Hepatocyte (in vitro differentiated cells): ENCODE measurements at regions not wholly inside any gene's neighbourhood (a gene's known extent, or its start where the extent isn't known, plus 50 kb on each side); places are given as distances from the start of the nearest gene placed in this dataset.

Experiments used
- DNase-seq: peaks from one replicate; pipeline ENCODE4 v3.0.0-alpha.2; 2016; ENCODE audit warnings: low spot score
- H2AFZ ChIP-seq: fragments of 200-600 bp; sonication (generic); 2 replicates; pipeline ENCODE4 v1.6.0; 2016; ENCODE audit warnings: antibody characterized with exemption, mild to moderate bottlenecking
- H3K27ac ChIP-seq: fragments of 200-600 bp; sonication (generic); 2 replicates; pipeline ENCODE4 v1.5.1; 2016; ENCODE audit warnings: mild to moderate bottlenecking
- H3K27me3 ChIP-seq: fragments of 200-600 bp; sonication (generic); 2 replicates; pipeline ENCODE4 v1.6.1; 2016
- H3K36me3 ChIP-seq: fragments of 200-600 bp; sonication (generic); replicated peaks from 2 replicates; pipeline ENCODE4 v1.5.1; 2016; ENCODE audit warnings: low read depth; ENCODE audit not compliant: insufficient read depth
- H3K4me1 ChIP-seq: fragments of 200-600 bp; sonication (generic); 2 replicates; pipeline ENCODE4 v1.5.1; 2016; ENCODE audit warnings: mild to moderate bottlenecking, moderate library complexity; ENCODE audit not compliant: insufficient read depth
- H3K4me2 ChIP-seq: fragments of 200-600 bp; sonication (generic); 2 replicates; pipeline ENCODE4 v1.6.0; 2016
- H3K4me3 ChIP-seq: fragments of 200-600 bp; sonication (generic); 2 replicates; pipeline ENCODE4 v1.5.1; 2016; ENCODE audit warnings: mild to moderate bottlenecking
- H3K79me2 ChIP-seq: fragments of 200-600 bp; sonication (generic); 2 replicates; pipeline ENCODE4 v1.6.0; 2017; ENCODE audit warnings: mild to moderate bottlenecking
- H3K9me2 ChIP-seq: fragments of 200-600 bp; sonication (generic); replicated peaks from 2 replicates; pipeline ENCODE4 v1.6.0; 2017; ENCODE audit warnings: mild to moderate bottlenecking; ENCODE audit not compliant: insufficient read depth
- H3K9me3 ChIP-seq: fragments of 200-600 bp; sonication (generic); 2 replicates; pipeline ENCODE4 v1.5.1; 2016; ENCODE audit warnings: low read depth, mild to moderate bottlenecking
- H4K20me1 ChIP-seq: fragments of 200-600 bp; sonication (generic); 2 replicates; pipeline ENCODE4 v1.6.0; 2016; ENCODE audit warnings: mild to moderate bottlenecking; ENCODE audit not compliant: insufficient read depth, poor library complexity, severe bottlenecking
- EZH2 ChIP-seq: fragments of 200-600 bp; sonication (generic); IDR thresholded peaks from 2 replicates; pipeline ENCODE4 v1.6.1; 2016; ENCODE audit warnings: antibody characterized with exemption, mild to moderate bottlenecking, borderline replicate concordance
- EZH2phosphoT487 ChIP-seq: fragments of 200-600 bp; sonication (generic); IDR thresholded peaks from one replicate; pipeline ENCODE4 v1.6.1; 2018; ENCODE audit warnings: antibody characterized with exemption, mild to moderate bottlenecking, low read depth, moderate library complexity; ENCODE audit not compliant: unreplicated experiment, severe bottlenecking
- WGBS: methylation state at CpG from one replicate; pipeline ENCODE4 v1.1.6; 2016; ENCODE audit warnings: low lambda C conversion rate; ENCODE audit errors: missing lambda C conversion rate; 5-methylcytosine and 5-hydroxymethylcytosine counted together
- TF ChIP-seq, protein P1 (sequence below): fragments of 200-600 bp; sonication (generic); IDR thresholded peaks from 2 replicates; pipeline ENCODE4 v1.5.1; 2016; ENCODE audit warnings: antibody characterized with exemption, mild to moderate bottlenecking; ENCODE audit not compliant: poor library complexity

DNA sequence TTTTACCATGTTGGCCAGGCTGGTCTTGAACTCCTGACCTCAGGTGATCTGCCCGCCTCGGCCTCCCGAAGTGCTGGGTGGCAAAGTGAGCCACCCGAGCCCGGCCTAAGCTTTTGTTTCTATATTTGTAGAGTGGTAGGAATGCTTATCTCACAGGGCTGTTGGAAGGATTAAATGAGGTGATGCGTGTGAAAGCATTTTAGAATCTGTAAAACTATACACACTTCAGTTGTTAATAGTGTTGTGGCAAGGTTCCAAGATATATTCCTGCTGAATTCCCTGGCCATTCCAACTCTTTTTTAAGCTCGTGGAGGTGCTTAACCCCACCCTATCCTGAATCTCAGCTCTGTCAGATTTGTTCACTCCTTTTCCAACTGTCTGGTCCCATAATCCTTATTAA, 89.9 kb upstream of the AKIRIN2 start:
- TF ChIP-seq, protein P1, sequence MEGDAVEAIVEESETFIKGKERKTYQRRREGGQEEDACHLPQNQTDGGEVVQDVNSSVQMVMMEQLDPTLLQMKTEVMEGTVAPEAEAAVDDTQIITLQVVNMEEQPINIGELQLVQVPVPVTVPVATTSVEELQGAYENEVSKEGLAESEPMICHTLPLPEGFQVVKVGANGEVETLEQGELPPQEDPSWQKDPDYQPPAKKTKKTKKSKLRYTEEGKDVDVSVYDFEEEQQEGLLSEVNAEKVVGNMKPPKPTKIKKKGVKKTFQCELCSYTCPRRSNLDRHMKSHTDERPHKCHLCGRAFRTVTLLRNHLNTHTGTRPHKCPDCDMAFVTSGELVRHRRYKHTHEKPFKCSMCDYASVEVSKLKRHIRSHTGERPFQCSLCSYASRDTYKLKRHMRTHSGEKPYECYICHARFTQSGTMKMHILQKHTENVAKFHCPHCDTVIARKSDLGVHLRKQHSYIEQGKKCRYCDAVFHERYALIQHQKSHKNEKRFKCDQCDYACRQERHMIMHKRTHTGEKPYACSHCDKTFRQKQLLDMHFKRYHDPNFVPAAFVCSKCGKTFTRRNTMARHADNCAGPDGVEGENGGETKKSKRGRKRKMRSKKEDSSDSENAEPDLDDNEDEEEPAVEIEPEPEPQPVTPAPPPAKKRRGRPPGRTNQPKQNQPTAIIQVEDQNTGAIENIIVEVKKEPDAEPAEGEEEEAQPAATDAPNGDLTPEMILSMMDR: no peak
- TF ChIP-seq EZH2phosphoT487 (no peak), EZH2 (no peak)
- no peaks in the 10 kb centered on the region for H4K20me1 ChIP-seq
- no peaks in the 10 kb centered on the region for H3K27me3 ChIP-seq
- no peaks in the 10 kb centered on the region for H3K9me2 ChIP-seq
- H3K9me3 ChIP-seq: no peaks in the 10 kb centered on the region
- H3K4me2 ChIP-seq: no peak overlapping the region
- H3K4me1 ChIP-seq: peaks cover 8% of the 10 kb centered on the region
- no peak for DNase-seq
- no peaks in the 10 kb centered on the region for H3K79me2 ChIP-seq
- no peak overlapping the region for H2AFZ ChIP-seq
- H3K4me3 ChIP-seq: no peak overlapping the region
- 84% methylated on average over 7 of the region's 7 CpGs for WGBS
- H3K36me3 ChIP-seq: no peaks in the 10 kb centered on the region
- no peak overlapping the region for H3K27ac ChIP-seq

DNA sequence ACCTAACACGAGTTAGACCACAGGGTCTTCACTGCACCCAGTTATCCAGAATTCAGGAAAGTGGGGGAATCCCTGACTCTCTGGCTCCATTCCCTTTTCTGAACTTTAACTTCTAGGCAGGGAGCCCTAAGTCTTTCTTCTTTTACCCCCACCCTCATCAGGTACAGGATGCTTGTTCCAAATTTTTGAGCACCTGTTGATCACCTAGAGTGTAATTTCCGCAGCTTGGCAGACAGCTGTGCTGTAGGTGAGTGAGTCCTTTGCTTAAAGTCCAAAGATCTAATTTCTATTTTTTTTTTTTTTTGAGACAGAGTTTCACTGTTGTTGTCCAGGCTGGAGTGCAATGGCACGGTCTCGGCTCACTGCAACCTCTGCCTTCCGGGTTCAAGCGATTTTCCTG, 89.5 kb upstream of the AKIRIN2 start:
- Histone ChIP-seq H2AFZ (no peak overlapping the region), H3K79me2 (no peaks in the 10 kb centered on the region), H3K4me1 (peaks cover 8% of the 10 kb centered on the region), H3K9me3 (no peaks in the 10 kb centered on the region), H3K27ac (no peak overlapping the region), H3K4me3 (no peak overlapping the region), H4K20me1 (no peaks in the 10 kb centered on the region), H3K9me2 (no peaks in the 10 kb centered on the region), H3K4me2 (no peak overlapping the region), H3K36me3 (no peaks in the 10 kb centered on the region), H3K27me3 (no peaks in the 10 kb centered on the region)
- 87% methylated on average over 6 of the region's 6 CpGs for WGBS
- TF ChIP-seq EZH2: no peak
- no peak for TF ChIP-seq EZH2phosphoT487
- TF ChIP-seq, protein P1: no peak
- DNase-seq: no peak

DNA sequence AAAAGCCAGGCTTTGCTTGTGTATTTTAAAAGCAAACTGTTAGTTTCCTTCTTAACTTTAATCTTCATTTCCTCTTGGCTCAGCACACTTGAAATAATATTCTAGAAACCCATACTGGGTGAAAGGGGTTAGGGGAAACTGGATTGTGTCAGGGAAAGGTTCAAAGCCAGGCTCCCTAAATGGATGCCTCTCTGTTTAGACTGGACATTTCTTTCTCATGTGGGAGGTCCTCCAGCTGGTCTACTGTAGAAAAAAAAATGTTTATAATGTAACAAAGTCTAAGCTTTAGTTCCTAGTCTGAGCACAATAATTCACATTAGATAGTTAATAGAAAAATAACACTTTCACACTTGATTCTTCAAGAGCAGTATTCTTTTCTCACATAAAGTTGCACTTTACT, 89.0 kb upstream of the AKIRIN2 start:
- Histone ChIP-seq H3K27ac (no peak overlapping the region), H2AFZ (no peak overlapping the region), H3K79me2 (no peaks in the 10 kb centered on the region), H3K4me2 (no peak overlapping the region), H3K4me3 (no peak overlapping the region), H3K9me3 (no peaks in the 10 kb centered on the region), H3K36me3 (no peaks in the 10 kb centered on the region), H3K4me1 (peaks cover 8% of the 10 kb centered on the region), H4K20me1 (no peaks in the 10 kb centered on the region), H3K9me2 (no peaks in the 10 kb centered on the region), H3K27me3 (no peaks in the 10 kb centered on the region)
- no peak for DNase-seq
- TF ChIP-seq, protein P1: no peak
- TF ChIP-seq EZH2phosphoT487 (no peak), EZH2 (no peak)

DNA sequence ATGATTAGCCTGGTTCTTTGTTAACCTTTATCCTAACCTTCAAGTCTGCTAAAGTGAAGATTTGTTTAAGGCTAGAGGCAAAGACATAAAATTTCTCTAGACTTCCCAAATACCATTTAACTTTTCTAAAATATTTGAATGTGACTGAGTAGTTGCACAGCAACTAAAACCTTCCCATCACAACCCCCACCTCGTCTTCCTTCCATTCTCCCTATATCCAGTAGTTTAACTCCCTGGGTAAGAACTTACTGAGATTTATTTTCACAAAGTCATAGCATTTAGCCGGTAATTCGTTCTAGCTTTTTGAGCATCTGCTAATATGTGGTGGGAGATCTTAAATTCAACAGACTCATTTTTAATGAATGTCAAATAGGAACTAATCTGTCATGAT, 87.9 kb upstream of the AKIRIN2 start:
- no peaks in the 10 kb centered on the region for H3K9me2 ChIP-seq

More for the DNA sequence above, 87.9 kb upstream of the AKIRIN2 start:
- no peaks in the 10 kb centered on the region for H3K27me3 ChIP-seq
- H3K79me2 ChIP-seq: no peaks in the 10 kb centered on the region
- H4K20me1 ChIP-seq: no peaks in the 10 kb centered on the region
- no peak for DNase-seq
- no peaks in the 10 kb centered on the region for H3K36me3 ChIP-seq
- no peak for TF ChIP-seq EZH2
- TF ChIP-seq, protein P1: no peak
- no peak for TF ChIP-seq EZH2phosphoT487
- H3K4me2 ChIP-seq: no peak overlapping the region
- no peak overlapping the region for H3K4me3 ChIP-seq
- H3K4me1 ChIP-seq: peaks cover 8% of the 10 kb centered on the region
- H3K9me3 ChIP-seq: no peaks in the 10 kb centered on the region
- no peak overlapping the region for H2AFZ ChIP-seq
- 65% methylated on average over 3 of the region's 3 CpGs for WGBS
- H3K27ac ChIP-seq: peak overlapping the region; percentile 39
